Keratinocyte (primary cell): ENCODE measurements at regions not wholly inside any gene's neighbourhood (a gene's known extent, or its start where the extent isn't known, plus 50 kb on each side); places are given as distances from the start of the nearest gene placed in this dataset.

Source experiments
- DNase-seq: peaks from one replicate; pipeline ENCODE4 v3.0.0-alpha.2; 2011; ENCODE audit warnings: low read depth, missing footprints, low spot score
- FAIRE-seq: peaks from 2 replicates; lab custom pipeline; 2011; peaks lifted over from hg19 to GRCh38; lab: Jason Lieb, UNC
- H2AFZ ChIP-seq: 2 replicates; pipeline ENCODE4 v1.6.0; 2012; ENCODE audit warnings: low read length, control low read depth, inconsistent platforms; ENCODE audit not compliant: control insufficient read depth
- H3K27ac ChIP-seq: 2 replicates; pipeline ENCODE4 v1.5.1; 2011; ENCODE audit warnings: low read length; ENCODE audit not compliant: control insufficient read depth, insufficient read depth
- H3K27me3 ChIP-seq: 3 replicates; pipeline ENCODE4 v1.6.0; 2011; ENCODE audit warnings: low read length; ENCODE audit not compliant: control insufficient read depth, insufficient read depth; ENCODE audit errors: extremely low read depth
- H3K36me3 ChIP-seq, 2 experiments: 2 replicates in 1 of 2; 3 replicates in 1 of 2; pipeline ENCODE4 v1.5.1; 2011; ENCODE audit warnings: low read length in 2 of 2, mild to moderate bottlenecking in 1 of 2; ENCODE audit not compliant: control insufficient read depth in 2 of 2, insufficient read depth in 2 of 2; ENCODE audit errors: extremely low read depth in 1 of 2
- H3K4me1 ChIP-seq: 3 replicates; pipeline ENCODE4 v1.5.1; 2011; ENCODE audit warnings: low read length; ENCODE audit not compliant: control insufficient read depth, insufficient read depth; ENCODE audit errors: extremely low read depth
- H3K4me2 ChIP-seq: 3 replicates; pipeline ENCODE4 v1.6.0; 2011; ENCODE audit warnings: low read depth, low read length; ENCODE audit not compliant: control insufficient read depth, insufficient read depth; ENCODE audit errors: extremely low read depth
- H3K4me3 ChIP-seq, 3 experiments: fragments of 200-600 bp in 1 of 3; sonication (generic) in 1 of 3; 2 replicates in 2 of 3; 3 replicates in 1 of 3; pipeline ENCODE4 v1.5.1; 2011 to 2016; ENCODE audit warnings: low read length in 3 of 3, mild to moderate bottlenecking in 3 of 3, control low read depth in 2 of 3, inconsistent platforms in 1 of 3, low read depth in 1 of 3, mixed read lengths in 1 of 3, mixed run types in 1 of 3, moderate library complexity in 1 of 3; ENCODE audit not compliant: control insufficient read depth in 2 of 3, insufficient read depth in 2 of 3; ENCODE audit errors: extremely low read depth in 1 of 3
- H3K79me2 ChIP-seq: 2 replicates; pipeline ENCODE4 v1.6.0; 2012; ENCODE audit warnings: low read length; ENCODE audit not compliant: control insufficient read depth, insufficient read depth
- H3K9ac ChIP-seq: 3 replicates; pipeline ENCODE4 v1.6.0; 2011; ENCODE audit warnings: low read length; ENCODE audit not compliant: control insufficient read depth, insufficient read depth; ENCODE audit errors: extremely low read depth
- H3K9me1 ChIP-seq: 3 replicates; pipeline ENCODE4 v1.6.0; 2011; ENCODE audit warnings: low read length; ENCODE audit not compliant: control insufficient read depth, insufficient read depth; ENCODE audit errors: extremely low read depth
- H3K9me3 ChIP-seq: 2 replicates; pipeline ENCODE4 v1.5.1; 2012; ENCODE audit warnings: low read depth, low read length; ENCODE audit not compliant: control insufficient read depth
- H4K20me1 ChIP-seq: 3 replicates; pipeline ENCODE4 v1.6.0; 2011; ENCODE audit warnings: low read length; ENCODE audit not compliant: control insufficient read depth, insufficient read depth; ENCODE audit errors: extremely low read depth
- EZH2 ChIP-seq: IDR thresholded peaks from one replicate; pipeline ENCODE4 v1.6.1; 2012; ENCODE audit warnings: inconsistent platforms, mild to moderate bottlenecking, low read length, moderate library complexity
- dilution Hi-C: fragments of 300-500 bp; cut with MboI; formaldehyde crosslinking; loops from one replicate; pipeline ENCODE4 v1.7.0; 2020; ENCODE audit warnings: low sequenced_read_pairs; ENCODE audit not compliant: extremely low pct_ligation_motif_present
- TF ChIP-seq, protein P1 (sequence below), 3 experiments: IDR thresholded peaks in 1 of 3; conservative IDR thresholded peaks in 1 of 3; optimal IDR thresholded peaks in 1 of 3; 2 replicates in 2 of 3; 3 replicates in 1 of 3; pipeline versions ENCODE3 to v1.5.1; 2011; ENCODE audit warnings: low read length in 3 of 3, mild to moderate bottlenecking in 3 of 3, moderate library complexity in 2 of 3, control low read depth in 1 of 3, inconsistent platforms in 1 of 3; ENCODE audit not compliant: insufficient read depth in 2 of 3; ENCODE audit errors: extremely low read depth in 1 of 3

DNA sequence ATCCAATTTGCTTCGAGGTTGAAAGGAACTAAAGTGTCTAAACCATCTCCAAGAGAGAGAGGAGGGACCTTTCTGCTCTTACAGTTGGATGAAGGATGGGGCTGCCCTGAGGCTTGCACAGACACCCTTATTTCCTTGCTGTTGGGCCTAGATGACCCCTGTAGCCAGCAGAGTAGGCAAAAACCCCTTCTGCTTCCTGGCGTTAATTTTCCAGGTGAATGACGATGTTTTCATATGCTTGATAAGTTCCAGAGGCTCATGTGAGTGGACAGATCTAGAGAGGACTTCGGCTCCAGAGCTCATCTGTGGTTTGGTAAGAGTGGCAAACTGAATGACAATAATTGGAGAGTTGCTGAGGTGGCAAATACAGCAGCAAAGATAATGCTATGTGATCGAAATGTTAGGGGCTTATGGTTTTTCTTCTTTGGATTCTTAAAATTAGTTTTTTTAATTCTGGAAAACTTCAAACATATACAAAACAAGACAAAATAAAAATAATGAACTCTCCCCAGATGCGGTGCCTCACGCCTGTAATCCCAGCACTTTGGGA lies 98.6 kb upstream of the MAP4K3 start:
- H3K27ac ChIP-seq = no peak overlapping the region
- FAIRE-seq (no peak), DNase-seq (no peak)
- no peak overlapping the region for H3K4me2 ChIP-seq
- no peak overlapping the region for H3K9ac ChIP-seq
- H3K4me3 ChIP-seq = no peak overlapping the region
- H3K9me1 ChIP-seq = no peaks in the 10 kb centered on the region
- H4K20me1 ChIP-seq = no peaks in the 10 kb centered on the region
- no peaks in the 10 kb centered on the region for H3K36me3 ChIP-seq
- TF ChIP-seq EZH2 = no peak
- TF ChIP-seq, protein P1, sequence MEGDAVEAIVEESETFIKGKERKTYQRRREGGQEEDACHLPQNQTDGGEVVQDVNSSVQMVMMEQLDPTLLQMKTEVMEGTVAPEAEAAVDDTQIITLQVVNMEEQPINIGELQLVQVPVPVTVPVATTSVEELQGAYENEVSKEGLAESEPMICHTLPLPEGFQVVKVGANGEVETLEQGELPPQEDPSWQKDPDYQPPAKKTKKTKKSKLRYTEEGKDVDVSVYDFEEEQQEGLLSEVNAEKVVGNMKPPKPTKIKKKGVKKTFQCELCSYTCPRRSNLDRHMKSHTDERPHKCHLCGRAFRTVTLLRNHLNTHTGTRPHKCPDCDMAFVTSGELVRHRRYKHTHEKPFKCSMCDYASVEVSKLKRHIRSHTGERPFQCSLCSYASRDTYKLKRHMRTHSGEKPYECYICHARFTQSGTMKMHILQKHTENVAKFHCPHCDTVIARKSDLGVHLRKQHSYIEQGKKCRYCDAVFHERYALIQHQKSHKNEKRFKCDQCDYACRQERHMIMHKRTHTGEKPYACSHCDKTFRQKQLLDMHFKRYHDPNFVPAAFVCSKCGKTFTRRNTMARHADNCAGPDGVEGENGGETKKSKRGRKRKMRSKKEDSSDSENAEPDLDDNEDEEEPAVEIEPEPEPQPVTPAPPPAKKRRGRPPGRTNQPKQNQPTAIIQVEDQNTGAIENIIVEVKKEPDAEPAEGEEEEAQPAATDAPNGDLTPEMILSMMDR (optimal IDR thresholded peaks at IDR 0.05 in 1 of 3, IDR thresholded peaks at IDR 0.05 in 1 of 3, conservative IDR thresholded peaks at IDR 0.05 in 1 of 3; ENCODE audit: extremely low read depth in 1 of 3, insufficient read depth in 2 of 3, low read length in 3 of 3) = no peak
- dilution Hi-C loops = no loop called here
- no peaks in the 10 kb centered on the region for H3K27me3 ChIP-seq
- no peak overlapping the region for H2AFZ ChIP-seq
- no peaks in the 10 kb centered on the region for H3K79me2 ChIP-seq
- no peaks in the 10 kb centered on the region for H3K9me3 ChIP-seq
- peaks cover 22% of the 10 kb centered on the region for H3K4me1 ChIP-seq

DNA sequence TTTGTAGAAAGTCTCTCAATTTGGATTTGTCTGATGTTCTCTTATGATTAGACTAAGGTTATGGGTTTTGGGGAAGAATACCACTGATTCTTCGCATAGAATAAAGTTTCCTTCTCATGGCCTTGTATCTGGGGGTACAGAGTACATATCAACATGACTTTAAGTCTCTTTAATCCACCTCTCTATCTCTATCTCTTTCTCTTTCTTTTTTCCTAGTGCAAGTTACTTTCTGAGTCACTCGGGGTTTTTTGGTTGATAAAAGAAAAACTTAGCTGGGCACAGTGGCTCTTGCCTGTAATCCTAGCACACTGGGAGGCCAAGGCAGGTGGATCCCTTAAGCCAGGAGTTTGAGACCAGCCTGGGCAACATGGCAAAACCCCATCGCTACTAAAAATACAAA lies 100.1 kb upstream of the MAP4K3 start:
- Histone ChIP-seq H3K9ac (no peak overlapping the region), H3K27ac (no peak overlapping the region), H3K4me1 (peaks cover 22% of the 10 kb centered on the region), H3K4me3 (no peak overlapping the region), H3K79me2 (no peaks in the 10 kb centered on the region), H3K4me2 (no peak overlapping the region), H2AFZ (no peak overlapping the region), H3K9me1 (no peaks in the 10 kb centered on the region), H3K27me3 (no peaks in the 10 kb centered on the region), H3K36me3 (no peaks in the 10 kb centered on the region), H3K9me3 (no peaks in the 10 kb centered on the region), H4K20me1 (no peaks in the 10 kb centered on the region)
- FAIRE-seq (no peak), DNase-seq (no peak)
- TF ChIP-seq EZH2 = no peak
- TF ChIP-seq, protein P1 (optimal IDR thresholded peaks at IDR 0.05 in 1 of 3, IDR thresholded peaks at IDR 0.05 in 1 of 3, conservative IDR thresholded peaks at IDR 0.05 in 1 of 3; ENCODE audit: extremely low read depth in 1 of 3, insufficient read depth in 2 of 3, low read length in 3 of 3) = no peak
- dilution Hi-C loops = no loop called here
